Activated effector memory CD4-positive, alpha-beta T cell treated with Interleukin-2 at 50 U/mL for 16 hours (primary cell): ENCODE measurements at regions not wholly inside any gene's neighbourhood (a gene's known extent, or its start where the extent isn't known, plus 50 kb on each side); places are given as distances from the start of the nearest gene placed in this dataset.
"Not testable (repeated sequence)": the region's sequence is repeated elsewhere in the genome, so short reads cannot be mapped to it uniquely, and the experiment has no call there.

Experiments
- DNase-seq: peaks from one replicate; pipeline ENCODE4 v3.0.0-alpha.2; 2020

- no peak for DNase-seq
These were observed 585.8 kb downstream of the ADGRL2 start for GRCh38 chr1:82386365-82387011.

- no peak for DNase-seq
These were observed 584.0 kb downstream of the ADGRL2 start for GRCh38 chr1:82384776-82385175.

GRCh38 chr1:82377201-82377884, 576.6 kb downstream of the ADGRL2 start:
- DNase-seq, result no peak

GRCh38 chr1:82373710-82374109, 573.0 kb downstream of the ADGRL2 start:
- DNase-seq, result no peak

GRCh38 chr1:82371844-82372498, 571.2 kb downstream of the ADGRL2 start:
- no peak for DNase-seq

GRCh38 chr1:82367456-82367855, 566.7 kb downstream of the ADGRL2 start:
- no peak for DNase-seq

GRCh38 chr1:82366689-82367088, 566.0 kb downstream of the ADGRL2 start:
- no peak for DNase-seq

GRCh38 chr1:82359541-82359940, 558.8 kb downstream of the ADGRL2 start:
- DNase-seq, result not testable (repeated sequence)

- DNase-seq, result not testable (repeated sequence)
These were observed 558.0 kb downstream of the ADGRL2 start for GRCh38 chr1:82358706-82359105.

- DNase-seq, result not testable (repeated sequence)
These were observed 553.8 kb downstream of the ADGRL2 start for GRCh38 chr1:82354546-82354945.

- DNase-seq, result no peak
These were observed 547.8 kb downstream of the ADGRL2 start for GRCh38 chr1:82348487-82348886.

- no peak for DNase-seq
These were observed 545.4 kb downstream of the ADGRL2 start for GRCh38 chr1:82346141-82346540.

- no peak for DNase-seq
These were observed 542.6 kb downstream of the ADGRL2 start for GRCh38 chr1:82343381-82343780.

GRCh38 chr1:82337635-82338034, 536.9 kb downstream of the ADGRL2 start:
- no peak for DNase-seq

GRCh38 chr1:82330330-82330729, 529.6 kb downstream of the ADGRL2 start:
- DNase-seq, result no peak

- DNase-seq, result no peak
These were observed 528.5 kb downstream of the ADGRL2 start for GRCh38 chr1:82329226-82329625.

- no peak for DNase-seq
These were observed 522.6 kb downstream of the ADGRL2 start for GRCh38 chr1:82323144-82323841.

GRCh38 chr1:82321794-82322193, 521.1 kb downstream of the ADGRL2 start:
- DNase-seq, result no peak

- DNase-seq, result no peak
These were observed 518.8 kb downstream of the ADGRL2 start for GRCh38 chr1:82319546-82319945.

- DNase-seq, result no peak
These were observed 518.2 kb downstream of the ADGRL2 start for GRCh38 chr1:82318921-82319320.

- no peak for DNase-seq
These were observed 517.5 kb downstream of the ADGRL2 start for GRCh38 chr1:82318265-82318664.

GRCh38 chr1:82317671-82318070, 516.9 kb downstream of the ADGRL2 start:
- DNase-seq, result no peak

- DNase-seq, result no peak
These were observed 498.9 kb downstream of the ADGRL2 start for GRCh38 chr1:82299656-82300055.

- DNase-seq, result no peak
These were observed 498.3 kb downstream of the ADGRL2 start for GRCh38 chr1:82299056-82299455.
